H1 (cell line): ENCODE measurements at regions not wholly inside any gene's neighbourhood (a gene's known extent, or its start where the extent isn't known, plus 50 kb on each side); places are given as distances from the start of the nearest gene placed in this dataset.

Source experiments
- CTCF ChIA-PET: fragments of 300-600 bp; sonication (Branson Sonifier 250); formaldehyde crosslinking; loops from one replicate; lab custom pipeline; 2021; ENCODE audit not compliant: partially characterized antibody; lab: Charles Lee
- POLR2A ChIA-PET: fragments of 300-600 bp; sonication (Branson Sonifier 250); formaldehyde crosslinking; loops from one replicate; lab custom pipeline; 2021; ENCODE audit warnings: inconsistent platforms; ENCODE audit not compliant: partially characterized antibody; lab: Charles Lee
- DNase-seq, 2 experiments: peaks; one replicate each; pipeline versions ENCODE4 v3.0.0 to v3.0.0-alpha.2; 2010 to 2022; ENCODE audit warnings: low spot score in 2 of 2, low read depth in 1 of 2, mixed read lengths in 1 of 2
- FAIRE-seq: peaks from 2 replicates; lab custom pipeline; 2011; peaks lifted over from hg19 to GRCh38; lab: Jason Lieb, UNC
- H2AFZ ChIP-seq: 2 replicates; pipeline ENCODE4 v1.8.1; 2012; ENCODE audit warnings: low read length, inconsistent platforms
- H2AK5ac ChIP-seq: 2 replicates; pipeline ENCODE4 v1.6.1; 2013; ENCODE audit warnings: low read depth, low read length
- H2BK120ac ChIP-seq: replicated peaks from 2 replicates; pipeline ENCODE3; 2013; ENCODE audit warnings: low read depth, low read length, inconsistent platforms
- H2BK12ac ChIP-seq: 2 replicates; pipeline ENCODE4 v1.6.1; 2013; ENCODE audit warnings: low read depth, low read length
- H2BK15ac ChIP-seq: 2 replicates; pipeline ENCODE4 v1.6.1; 2013; ENCODE audit warnings: low read length
- H2BK20ac ChIP-seq: 2 replicates; pipeline ENCODE4 v1.6.1; 2013; ENCODE audit warnings: low read length
- H2BK5ac ChIP-seq: 2 replicates; pipeline ENCODE4 v1.6.1; 2013; ENCODE audit warnings: low read depth, low read length
- H3K14ac ChIP-seq: 2 replicates; pipeline ENCODE4 v1.6.1; 2013; ENCODE audit warnings: inconsistent platforms; ENCODE audit not compliant: insufficient read length
- H3K18ac ChIP-seq: 2 replicates; pipeline ENCODE4 v1.6.1; 2013; ENCODE audit warnings: low read length; ENCODE audit errors: extremely low read depth
- H3K23ac ChIP-seq: 2 replicates; pipeline ENCODE4 v1.6.1; 2013; ENCODE audit warnings: inconsistent platforms; ENCODE audit not compliant: insufficient read length
- H3K23me2 ChIP-seq: 2 replicates; pipeline ENCODE4 v1.6.1; 2013; ENCODE audit warnings: low read depth, low read length
- H3K27ac ChIP-seq: 2 replicates; pipeline ENCODE4 v1.6.1; 2011; ENCODE audit warnings: low read depth, low read length, inconsistent platforms
- H3K27me3 ChIP-seq, 4 experiments: replicated peaks in 1 of 4; 1 replicate in 1 of 4; 2 replicates in 3 of 4; pipeline versions ENCODE4 v1.6.1 to v1.8.1; 2011 to 2013; ENCODE audit warnings: low read length in 3 of 4, mild to moderate bottlenecking in 3 of 4, inconsistent platforms in 2 of 4, mixed read lengths in 2 of 4, moderate library complexity in 1 of 4; ENCODE audit not compliant: control insufficient read depth in 3 of 4, insufficient read depth in 3 of 4; ENCODE audit errors: extremely low read depth in 1 of 4
- H3K36me3 ChIP-seq, 4 experiments: 2 replicates each; pipeline versions ENCODE4 v1.6.1 to v1.8.1; 2011 to 2013; ENCODE audit warnings: mild to moderate bottlenecking in 4 of 4, low read length in 3 of 4, moderate library complexity in 2 of 4, control low read depth in 1 of 4, inconsistent platforms in 1 of 4; ENCODE audit not compliant: insufficient read depth in 4 of 4, control insufficient read depth in 2 of 4
- H3K4ac ChIP-seq: replicated peaks from 2 replicates; pipeline ENCODE3; 2013; ENCODE audit warnings: low read length, low read depth, mixed read lengths, inconsistent platforms; ENCODE audit not compliant: insufficient read length
- H3K4me1 ChIP-seq, 4 experiments: replicated peaks in 1 of 4; 1 replicate in 1 of 4; 2 replicates in 3 of 4; pipeline versions ENCODE4 v1.6.1 to v1.8.1; 2011 to 2013; ENCODE audit warnings: low read length in 3 of 4, inconsistent platforms in 2 of 4, mixed read lengths in 1 of 4; ENCODE audit not compliant: insufficient read depth in 4 of 4, control insufficient read depth in 3 of 4
- H3K4me2 ChIP-seq, 2 experiments: 2 replicates each; pipeline versions ENCODE4 v1.6.1 to v1.8.1; 2011 to 2013; ENCODE audit warnings: low read depth in 2 of 2, low read length in 2 of 2, control low read depth in 1 of 2, inconsistent platforms in 1 of 2, mild to moderate bottlenecking in 1 of 2; ENCODE audit not compliant: insufficient read depth in 1 of 2
- H3K4me3 ChIP-seq, 4 experiments: fragments of 200-600, 300-600 bp in 1 of 4; sonication (generic), shearing (Covaris generic), sonication (Bioruptor Twin) in 1 of 4; 2 replicates each; pipeline versions ENCODE4 v1.5.1 to v1.8.1; 2011 to 2016; ENCODE audit warnings: low read length in 4 of 4, low read depth in 3 of 4, control low read depth in 2 of 4, inconsistent platforms in 2 of 4, mild to moderate bottlenecking in 2 of 4, mixed read lengths in 1 of 4, moderate library complexity in 1 of 4; ENCODE audit not compliant: insufficient read depth in 2 of 4; ENCODE audit errors: extremely low read depth in 1 of 4
- H3K56ac ChIP-seq: replicated peaks from 2 replicates; pipeline ENCODE3; 2013; ENCODE audit warnings: low read depth, mild to moderate bottlenecking, mixed read lengths, low read length, inconsistent platforms; ENCODE audit not compliant: insufficient read length
- H3K79me1 ChIP-seq: 2 replicates; pipeline ENCODE4 v1.6.1; 2013; ENCODE audit warnings: low read depth, low read length, control low read depth
- H3K79me2 ChIP-seq, 2 experiments: 2 replicates each; pipeline versions ENCODE4 v1.6.1 to v1.8.1; 2012 to 2013; ENCODE audit warnings: low read length in 2 of 2, mild to moderate bottlenecking in 2 of 2, inconsistent platforms in 1 of 2; ENCODE audit not compliant: insufficient read depth in 2 of 2, control insufficient read depth in 1 of 2
- H3K9ac ChIP-seq, 4 experiments: replicated peaks in 1 of 4; 1 replicate in 1 of 4; 2 replicates in 3 of 4; pipeline versions ENCODE4 v1.6.1 to v1.8.1; 2011 to 2013; ENCODE audit warnings: low read depth in 3 of 4, low read length in 3 of 4, control low read depth in 2 of 4, mild to moderate bottlenecking in 2 of 4, moderate library complexity in 2 of 4, inconsistent platforms in 1 of 4; ENCODE audit errors: extremely low read depth in 1 of 4
- H3K9me3 ChIP-seq, 2 experiments: 2 replicates each; pipeline versions ENCODE4 v1.6.1 to v1.8.1; 2012 to 2013; ENCODE audit warnings: mild to moderate bottlenecking in 2 of 2, moderate library complexity in 2 of 2, control low read depth in 1 of 2, inconsistent platforms in 1 of 2, low read depth in 1 of 2, low read length in 1 of 2, mixed read lengths in 1 of 2; ENCODE audit not compliant: insufficient read depth in 2 of 2
- H4K20me1 ChIP-seq, 2 experiments: replicated peaks in 1 of 2; 2 replicates each; pipeline versions ENCODE3 to v1.8.1; 2011 to 2013; ENCODE audit warnings: inconsistent platforms in 2 of 2, low read length in 2 of 2, mild to moderate bottlenecking in 1 of 2; ENCODE audit not compliant: insufficient read depth in 2 of 2, control insufficient read depth in 1 of 2
- H4K5ac ChIP-seq: 2 replicates; pipeline ENCODE4 v1.6.1; 2013; ENCODE audit warnings: low read length, low read depth, mixed read lengths, inconsistent platforms; ENCODE audit not compliant: insufficient read length
- H4K8ac ChIP-seq: 2 replicates; pipeline ENCODE4 v1.8.0; 2013; ENCODE audit warnings: mild to moderate bottlenecking, moderate library complexity, low read length, inconsistent platforms; ENCODE audit not compliant: insufficient read depth; ENCODE audit errors: extremely low read depth
- H4K91ac ChIP-seq: replicated peaks from 2 replicates; pipeline ENCODE3; 2013; ENCODE audit warnings: low read length, mixed read lengths, inconsistent platforms; ENCODE audit not compliant: insufficient read length
- BCL11A ChIP-seq, 2 experiments: IDR thresholded peaks; one replicate each; pipeline ENCODE4 v1.6.1; 2011; ENCODE audit warnings: low read depth in 2 of 2, low read length in 2 of 2, mild to moderate bottlenecking in 2 of 2
- BRCA1 ChIP-seq: IDR thresholded peaks from 2 replicates; pipeline ENCODE4 v1.6.1; 2012; ENCODE audit warnings: low read depth, low read length, improper control_type of control experiment
- CBX5 ChIP-seq: fragments of 300-800, 300-1000 bp; sonication (generic); IDR thresholded peaks from 2 replicates; pipeline ENCODE4 v1.7.1; 2016; ENCODE audit warnings: antibody characterized with exemption, low read length, low read depth
- CEBPB ChIP-seq: IDR thresholded peaks from 2 replicates; pipeline ENCODE4 v1.6.1; 2012; ENCODE audit warnings: low read depth, low read length
- CHD2 ChIP-seq: IDR thresholded peaks from 2 replicates; pipeline ENCODE4 v1.6.1; 2012; ENCODE audit warnings: low read length, improper control_type of control experiment
- GABPA ChIP-seq: IDR thresholded peaks from 2 replicates; pipeline ENCODE4 v1.6.1; 2011; ENCODE audit warnings: mild to moderate bottlenecking, low read length, moderate library complexity, borderline replicate concordance; ENCODE audit not compliant: insufficient read depth
- JUN ChIP-seq: IDR thresholded peaks from 2 replicates; pipeline ENCODE4 v1.6.1; 2011; ENCODE audit warnings: low read depth, mild to moderate bottlenecking, improper control_type of control experiment, low read length
- KDM5A ChIP-seq: fragments of 200-600 bp; IDR thresholded peaks from 2 replicates; pipeline ENCODE4 v1.7.1; 2012; ENCODE audit warnings: mild to moderate bottlenecking, low read length, inconsistent platforms, mixed read lengths
- MAFK ChIP-seq: IDR thresholded peaks from 2 replicates; pipeline ENCODE4 v1.6.1; 2012; ENCODE audit warnings: low read depth, mild to moderate bottlenecking, improper control_type of control experiment, low read length
- RXRA ChIP-seq: IDR thresholded peaks from 2 replicates; pipeline ENCODE4 v1.6.1; 2011; ENCODE audit warnings: low read depth, mild to moderate bottlenecking, low read length, moderate library complexity; ENCODE audit not compliant: insufficient read depth
- SP1 ChIP-seq: IDR thresholded peaks from 2 replicates; pipeline ENCODE4 v1.6.1; 2011; ENCODE audit warnings: low read depth, low read length
- TCF12 ChIP-seq: IDR thresholded peaks from 2 replicates; pipeline ENCODE4 v1.6.1; 2011; ENCODE audit warnings: low read depth, mild to moderate bottlenecking, low read length
- USF2 ChIP-seq: IDR thresholded peaks from 2 replicates; pipeline ENCODE4 v1.6.1; 2011; ENCODE audit warnings: low read length, improper control_type of control experiment
- WGBS, 2 experiments: shearing (Covaris generic) in 1 of 2; methylation state at CpG; one replicate each; pipeline versions ENCODE4 v1.1.6 to v1.1.7; 2013 to 2015; ENCODE audit warnings: low lambda C conversion rate in 2 of 2, mixed read lengths in 2 of 2, inconsistent platforms in 1 of 2, low coverage in 1 of 2, missing lambda C conversion rate in 1 of 2; ENCODE audit not compliant: insufficient replicate concordance in 2 of 2, insufficient coverage in 1 of 2, insufficient read length in 1 of 2; ENCODE audit errors: extremely low coverage in 1 of 2, missing lambda C conversion rate in 1 of 2; 5-methylcytosine and 5-hydroxymethylcytosine counted together
- TF ChIP-seq, protein P1 (sequence below): IDR thresholded peaks from 2 replicates; pipeline ENCODE4 v1.6.1; 2012; ENCODE audit warnings: inconsistent platforms

DNA sequence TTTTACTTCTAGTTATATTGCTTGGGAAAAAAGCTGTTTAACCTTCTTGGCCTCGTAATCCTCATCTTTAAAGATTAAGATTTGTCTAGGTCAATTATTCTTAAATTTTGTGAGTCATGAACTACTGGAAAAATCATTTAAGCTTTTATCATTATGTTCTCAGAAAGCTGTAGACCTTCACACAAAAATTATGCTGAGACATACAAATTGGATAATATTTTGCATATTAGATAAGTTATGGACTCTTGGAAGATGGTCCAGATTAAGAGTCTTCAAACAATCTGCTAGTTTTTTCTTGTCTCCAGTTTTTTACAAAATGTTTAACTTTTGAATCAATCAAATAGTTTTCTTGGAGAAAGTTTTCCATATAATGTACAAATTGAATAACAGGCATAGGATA lies 108.1 kb upstream of the NEIL3 start:
- POLR2A ChIA-PET = no interaction called here

More for the DNA sequence above, 108.1 kb upstream of the NEIL3 start:
- TF ChIP-seq CBX5 (no peak), BCL11A (IDR thresholded peaks at IDR 0.05; ENCODE audit: low read depth in 2 of 2, low read length in 2 of 2) (no peak), USF2 (no peak), BRCA1 (no peak), KDM5A (no peak), CEBPB (no peak), SP1 (no peak), TCF12 (no peak), MAFK (no peak), GABPA (no peak), RXRA (no peak), CHD2 (no peak), JUN (no peak)
- TF ChIP-seq, protein P1, sequence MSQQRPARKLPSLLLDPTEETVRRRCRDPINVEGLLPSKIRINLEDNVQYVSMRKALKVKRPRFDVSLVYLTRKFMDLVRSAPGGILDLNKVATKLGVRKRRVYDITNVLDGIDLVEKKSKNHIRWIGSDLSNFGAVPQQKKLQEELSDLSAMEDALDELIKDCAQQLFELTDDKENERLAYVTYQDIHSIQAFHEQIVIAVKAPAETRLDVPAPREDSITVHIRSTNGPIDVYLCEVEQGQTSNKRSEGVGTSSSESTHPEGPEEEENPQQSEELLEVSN = no peak
- H3K27ac ChIP-seq = no peak overlapping the region
- no peak overlapping the region for H4K5ac ChIP-seq
- no peak overlapping the region for H3K18ac ChIP-seq
- no peak overlapping the region for H2BK5ac ChIP-seq
- no peaks in the 10 kb centered on the region for H3K36me3 ChIP-seq
- H2AK5ac ChIP-seq = no peak overlapping the region
- no peak overlapping the region for H2BK15ac ChIP-seq
- no peak overlapping the region for H2BK120ac ChIP-seq
- no peak overlapping the region for H3K4ac ChIP-seq
- H2BK12ac ChIP-seq = no peak overlapping the region
- no peak for FAIRE-seq
- H3K14ac ChIP-seq = no peak overlapping the region
- peaks cover 0 to 5% of the 10 kb centered on the region in 2 experiments; a peak in 2 of 4 replicates for H3K9me3 ChIP-seq
- no peaks in the 10 kb centered on the region for H3K4me1 ChIP-seq
- H4K8ac ChIP-seq = no peak overlapping the region
- no peak overlapping the region for H3K4me2 ChIP-seq
- no peak overlapping the region for H3K9ac ChIP-seq
- WGBS, 2 experiments = 88% methylated on average over 1 of the region's 1 CpG; no CpG with 5 or more reads in 1 of the 2 experiments
- no peak overlapping the region for H4K91ac ChIP-seq
- H3K27me3 ChIP-seq = no peaks in the 10 kb centered on the region
- no peak for DNase-seq
- no peaks in the 10 kb centered on the region for H4K20me1 ChIP-seq
- H2BK20ac ChIP-seq = no peak overlapping the region
- CTCF ChIA-PET = interaction anchor here (1.0 kb wide), 1 partner anchor 45 kb away, joined by 3 read pairs; no protein-coding TSS in a partner anchor
- H3K23ac ChIP-seq = no peak overlapping the region
- no peaks in the 10 kb centered on the region for H3K79me2 ChIP-seq
- no peaks in the 10 kb centered on the region; the same call in 1 of the 2 replicates for H3K23me2 ChIP-seq
- H3K4me3 ChIP-seq = no peak overlapping the region
- H2AFZ ChIP-seq = no peak overlapping the region
- no peak overlapping the region for H3K56ac ChIP-seq
- H3K79me1 ChIP-seq = no peaks in the 10 kb centered on the region
